ENCODE measurements at regions not wholly inside any gene's neighbourhood (a gene's known extent, or its start where the extent isn't known, plus 50 kb on each side); places are given as distances from the start of the nearest gene placed in this dataset.

DNA sequence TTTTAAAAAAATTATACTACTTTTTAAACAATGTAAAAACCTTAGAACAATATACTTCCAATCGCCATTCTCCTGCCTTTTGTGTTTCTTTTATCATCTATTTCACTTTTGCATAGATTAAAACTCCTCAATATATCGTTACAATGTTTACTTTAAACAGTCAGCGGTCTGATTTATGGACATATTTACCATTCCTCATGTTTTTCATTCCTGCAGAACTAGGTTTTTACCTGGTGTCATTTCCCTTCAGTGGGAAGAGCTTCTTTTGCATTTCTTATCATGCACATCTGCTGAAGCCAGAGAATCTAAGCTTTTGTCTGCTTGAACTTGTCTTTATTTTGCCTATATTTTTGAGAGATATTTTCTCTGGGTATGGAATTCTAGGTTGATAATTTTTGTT, 277.4 kb upstream of the PLXNA2 start:
- no peak for DNase-seq

- DNase-seq: no peak
These were observed 278.8 kb upstream of the PLXNA2 start for GRCh38 chr1:208523007-208523406.

GRCh38 chr1:208524376-208524775, 280.2 kb upstream of the PLXNA2 start:
- no peak for DNase-seq

DNA sequence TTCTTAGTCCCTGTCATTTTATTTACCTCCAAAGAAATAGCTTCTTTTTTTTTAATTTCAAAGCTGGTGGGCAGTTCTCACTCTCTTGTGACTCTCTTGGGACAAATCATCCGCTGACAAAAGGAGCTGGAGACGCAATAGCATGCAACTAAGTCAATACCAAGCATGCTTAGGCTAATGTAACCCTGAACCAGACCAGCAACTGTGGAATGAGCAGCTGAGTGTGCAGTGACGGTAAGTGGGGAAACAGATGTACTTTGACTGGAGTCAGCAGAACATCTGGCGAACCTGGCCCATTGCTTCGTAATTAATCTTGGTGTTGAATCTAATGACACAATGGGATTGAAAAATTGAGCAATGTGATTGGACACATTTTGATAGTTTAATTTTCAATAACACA, 280.7 kb upstream of the PLXNA2 start:
- DNase-seq: no peak

- no peak for DNase-seq
These were observed 281.2 kb upstream of the PLXNA2 start for GRCh38 chr1:208525417-208525816.

DNA sequence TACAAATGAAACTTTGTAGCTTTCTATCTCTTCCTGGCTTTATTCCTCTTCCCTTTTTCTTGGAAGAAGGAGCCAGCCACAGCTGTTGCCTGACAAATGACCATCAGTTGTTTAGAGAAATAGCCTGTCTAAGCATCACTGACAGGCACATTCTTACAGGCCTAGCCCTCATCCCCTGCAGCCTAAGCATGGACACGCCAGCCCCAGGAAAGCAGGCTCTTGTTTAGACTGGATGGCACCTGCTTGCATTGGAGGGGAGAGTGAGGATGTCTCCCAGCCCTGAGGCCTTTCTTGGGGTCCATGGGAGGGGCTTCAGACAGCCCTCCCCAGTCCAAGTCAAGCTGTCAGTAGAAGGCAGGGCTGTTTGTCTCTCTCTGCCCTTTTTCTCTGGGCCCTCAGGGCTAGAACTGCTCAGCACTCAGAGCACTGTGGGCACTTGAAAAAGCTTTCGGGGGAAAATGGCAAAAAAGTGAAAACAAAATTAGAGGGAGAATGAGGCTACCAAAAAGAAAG, 282.5 kb upstream of the PLXNA2 start:
- DNase-seq: no peak

DNA sequence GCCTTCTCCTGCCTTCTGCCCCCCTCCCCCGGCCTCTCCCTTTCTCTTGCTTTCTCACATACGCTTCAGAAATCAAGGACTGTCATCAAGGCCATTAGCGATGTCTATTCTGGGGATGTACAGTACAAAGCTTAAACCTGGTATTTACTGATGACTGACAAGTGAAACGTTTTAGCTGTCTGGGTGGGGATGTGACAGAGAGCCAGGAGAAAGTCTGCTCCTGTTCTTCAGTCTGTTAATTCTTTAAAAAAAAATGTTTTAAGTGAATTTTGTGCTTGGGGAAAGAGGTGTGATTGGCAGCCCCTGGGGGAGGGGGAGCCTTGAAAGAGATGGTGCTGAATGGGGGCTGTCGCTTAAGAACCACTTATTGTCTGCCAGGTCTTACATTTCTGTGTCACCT, 283.0 kb upstream of the PLXNA2 start:
- no peak for DNase-seq

DNA sequence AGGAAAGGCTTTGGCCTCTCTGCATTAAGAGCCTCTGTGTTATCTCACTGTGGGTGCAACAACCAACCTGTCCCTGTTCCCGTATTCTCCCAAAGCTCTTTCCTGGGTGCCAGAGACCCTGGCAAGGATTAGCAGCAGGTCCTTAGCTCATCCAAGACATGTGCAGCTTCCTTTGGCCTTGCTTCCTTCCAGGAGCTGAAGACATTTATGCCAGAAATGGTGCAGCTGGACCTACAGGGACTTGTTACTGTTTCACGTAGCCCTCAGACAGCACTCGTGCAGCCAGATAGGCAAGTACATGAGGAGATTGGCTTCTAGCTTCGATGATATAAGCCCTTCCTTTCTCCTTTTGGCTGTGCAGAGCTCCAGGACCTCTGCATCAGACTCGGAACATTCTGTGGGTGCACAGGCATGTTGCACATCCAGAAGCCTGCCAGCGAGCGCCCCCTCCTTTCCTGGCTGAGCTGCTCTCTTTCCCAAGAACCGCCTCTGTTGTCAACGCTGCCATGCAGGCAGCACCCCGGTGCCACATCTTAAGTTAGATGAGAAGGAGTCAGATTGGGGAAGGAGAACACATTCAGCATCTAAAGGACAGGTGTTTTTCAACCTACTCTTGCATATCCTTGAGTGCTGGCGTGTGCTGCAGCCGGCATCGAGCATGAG, 284.5 kb upstream of the PLXNA2 start:
- no peak for DNase-seq

GRCh38 chr1:208531003-208531750, 287.0 kb upstream of the PLXNA2 start:
- no peak for DNase-seq

DNA sequence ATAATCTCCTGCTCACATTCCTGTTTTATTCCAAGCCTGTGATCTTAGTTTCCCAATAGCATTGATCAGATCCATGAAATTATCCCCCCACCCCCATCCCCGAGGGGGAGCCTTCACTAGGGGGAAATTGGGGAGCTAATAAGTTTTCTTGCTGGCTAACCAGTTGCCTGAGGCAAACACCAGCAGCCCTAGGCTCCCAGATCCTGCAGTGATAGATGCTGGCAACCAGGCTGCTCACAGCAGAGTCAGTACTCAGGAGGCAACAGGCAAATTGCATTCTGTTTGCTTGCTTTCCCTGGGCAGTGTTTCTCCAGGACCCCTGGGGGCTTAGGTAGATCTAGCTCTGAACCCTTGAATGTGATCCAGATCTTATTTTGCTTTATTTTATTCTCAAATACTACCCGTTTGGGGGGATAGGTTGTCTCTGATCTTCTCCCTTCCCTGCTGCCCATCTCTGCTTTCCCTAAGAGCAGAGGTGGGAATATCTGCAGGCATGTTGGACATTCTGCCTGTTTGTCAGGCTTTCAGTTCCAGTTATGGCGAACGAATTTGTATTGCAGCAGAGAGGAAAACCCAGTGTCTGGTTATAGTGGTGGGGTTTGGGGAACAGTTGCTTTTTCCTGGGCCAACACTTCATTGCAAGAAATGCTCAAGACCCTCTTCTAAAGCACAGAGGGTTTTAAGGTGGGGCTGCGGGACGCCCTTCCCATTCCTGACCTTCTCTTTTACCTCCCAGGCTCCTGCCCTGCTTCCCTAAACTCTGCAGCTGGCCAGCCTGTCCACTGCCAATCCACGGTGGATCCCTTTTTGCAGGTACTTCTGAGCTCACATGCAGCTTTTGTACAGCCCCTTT, 289.8 kb upstream of the PLXNA2 start:
- DNase-seq: no peak

DNA sequence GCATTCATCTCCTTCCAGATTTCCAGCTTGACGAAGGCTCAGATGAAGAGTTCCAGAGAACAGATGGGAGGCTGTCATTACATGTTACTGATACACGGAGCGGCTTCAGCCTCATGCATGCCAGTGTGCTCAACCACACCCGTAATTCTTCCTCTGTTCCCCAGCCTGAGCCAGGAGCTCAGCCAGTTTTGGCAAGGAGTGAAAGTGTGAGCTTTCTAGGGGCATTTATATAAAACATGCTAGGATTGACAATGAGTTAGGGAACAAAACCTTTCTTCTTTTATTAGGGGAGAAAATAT, 290.4 kb upstream of the PLXNA2 start:
- no peak for DNase-seq

DNA sequence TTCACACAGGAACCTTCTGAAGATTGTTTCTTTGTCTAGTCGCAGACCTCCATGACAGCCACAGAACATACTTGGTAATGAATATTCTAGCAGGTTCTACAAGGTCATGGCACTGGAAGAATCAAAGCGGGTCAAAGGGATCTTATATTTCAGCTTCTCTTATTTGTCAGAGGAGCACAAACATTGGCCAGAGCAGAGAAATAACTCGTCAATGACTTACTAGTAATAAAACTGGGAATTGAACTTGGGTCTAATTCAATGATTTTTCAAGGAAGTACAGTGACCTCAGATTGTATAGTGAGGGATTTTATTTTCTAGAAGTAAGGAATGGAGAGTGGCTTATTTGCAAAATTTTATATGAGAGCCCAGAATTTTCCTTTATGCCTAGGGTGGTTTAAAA, 290.8 kb upstream of the PLXNA2 start:
- DNase-seq: no peak

DNA sequence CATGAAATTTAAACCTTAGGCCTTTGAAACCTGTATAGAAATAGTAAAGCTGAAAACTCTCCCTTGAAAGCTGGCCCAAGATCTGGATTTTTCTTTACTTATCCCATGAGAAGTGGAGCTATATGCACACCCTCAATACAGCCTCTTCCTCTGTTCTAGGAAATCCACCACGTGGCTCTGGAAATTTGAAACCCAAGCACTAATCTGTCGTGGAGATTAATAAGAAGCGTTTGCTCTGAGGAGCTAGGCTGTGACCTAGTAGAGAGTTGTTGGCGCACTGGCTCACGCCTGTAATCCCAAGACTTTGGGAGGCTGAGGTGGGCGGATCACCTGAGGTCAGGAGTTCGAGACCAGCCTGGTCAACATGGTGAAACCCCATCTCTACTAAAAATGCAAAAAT, 291.3 kb upstream of the PLXNA2 start:
- no peak for DNase-seq

GRCh38 chr1:208536212-208536611, 292.0 kb upstream of the PLXNA2 start:
- no peak for DNase-seq

- DNase-seq: no peak
These were observed 293.0 kb upstream of the PLXNA2 start for GRCh38 chr1:208537198-208537597.

GRCh38 chr1:208538078-208538477, 293.9 kb upstream of the PLXNA2 start:
- no peak for DNase-seq

- no peak for DNase-seq
These were observed 294.4 kb upstream of the PLXNA2 start for GRCh38 chr1:208538587-208538986.

GRCh38 chr1:208540724-208541123, 296.5 kb upstream of the PLXNA2 start:
- DNase-seq: no peak

GRCh38 chr1:208541225-208541855, 297.2 kb upstream of the PLXNA2 start:
- DNase-seq: no peak

DNA sequence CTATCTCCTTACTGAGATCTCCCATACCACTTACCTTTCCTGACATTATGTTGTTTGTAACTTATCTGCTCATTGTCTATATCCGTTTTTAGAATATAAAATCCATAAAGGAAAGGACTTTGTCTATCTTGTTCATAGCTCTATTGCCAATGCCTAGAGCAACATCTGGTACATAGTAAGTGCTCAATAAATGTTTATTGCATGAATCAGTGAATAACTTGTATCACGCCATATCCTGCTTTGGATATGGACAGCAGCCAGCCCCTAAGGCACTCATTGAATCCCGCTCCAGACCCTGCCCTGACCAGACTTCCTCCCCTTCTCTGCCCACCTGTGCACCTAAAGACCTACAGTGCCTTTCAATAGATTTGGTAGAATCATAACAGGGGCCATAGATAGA, 298.1 kb upstream of the PLXNA2 start:
- DNase-seq: no peak

GRCh38 chr1:208544053-208544452, 299.9 kb upstream of the PLXNA2 start:
- DNase-seq: no peak

DNA sequence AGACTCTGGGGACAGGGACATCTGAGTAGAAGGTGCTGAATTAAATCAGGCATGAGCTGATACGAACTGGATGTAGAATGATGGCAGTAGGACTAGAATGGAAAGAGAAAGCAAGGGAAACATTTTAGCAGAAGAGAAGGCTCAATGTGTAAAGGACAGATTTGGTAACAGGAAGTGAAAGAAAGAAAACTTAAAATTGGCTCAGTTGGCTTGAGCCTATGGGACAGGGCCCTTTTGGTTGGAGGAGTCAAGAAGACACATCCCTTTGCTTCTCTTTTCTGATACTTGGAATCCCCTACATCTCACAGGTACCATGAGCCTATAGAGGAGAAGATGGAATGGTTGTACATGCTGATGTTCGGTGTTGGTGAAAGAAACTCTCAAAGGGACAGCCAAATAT, 300.6 kb upstream of the PLXNA2 start:
- no peak for DNase-seq

DNA sequence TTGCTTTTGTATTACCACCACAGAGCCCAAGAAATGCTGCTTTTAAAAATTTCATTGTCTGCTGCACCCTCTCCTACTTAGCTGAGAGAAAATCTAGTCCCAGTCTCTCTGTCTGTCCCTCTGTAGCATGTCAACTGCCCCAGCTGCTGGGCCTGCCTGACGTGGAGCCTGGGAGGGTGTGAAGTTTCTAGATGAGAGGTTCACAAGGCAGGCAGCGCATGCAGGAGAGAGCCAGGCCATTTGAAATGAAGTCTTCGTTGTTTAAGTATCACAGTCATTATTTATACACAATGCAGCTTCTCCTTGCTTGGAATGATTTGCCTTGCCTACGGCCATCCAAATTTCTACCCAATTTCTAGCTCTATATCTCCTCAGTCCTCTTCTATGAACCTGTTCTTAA, 306.8 kb upstream of the PLXNA2 start:
- no peak for DNase-seq
